HEK293 (cell line): ENCODE measurements at regions not wholly inside any gene's neighbourhood (a gene's known extent, or its start where the extent isn't known, plus 50 kb on each side); places are given as distances from the start of the nearest gene placed in this dataset.

Experiments
- CTCF ChIA-PET: fragments of 350-600 bp; formaldehyde crosslinking; extraction: SDS; loops from one replicate; lab custom pipeline; 2021; ENCODE audit warnings: antibody characterized with exemption; lab: Yijun Ruan, JAX
- POLR2A ChIA-PET: fragments of 300-600 bp; formaldehyde crosslinking; extraction: SDS; loops from one replicate; lab custom pipeline; 2020; ENCODE audit warnings: antibody characterized with exemption, inconsistent platforms; lab: Yijun Ruan, JAX
- H3K27ac ChIP-seq: fragments of 200-500 bp; sonication (Bioruptor generic); 2 replicates; pipeline ENCODE4 v1.5.1; 2014; ENCODE audit warnings: low read depth, low read length, control low read depth, inconsistent platforms; ENCODE audit errors: extremely low read depth
- H3K36me3 ChIP-seq, 2 experiments: fragments of 200-500 bp in 1 of 2; sonication (Bioruptor generic) in 1 of 2; 1 replicate in 1 of 2; 2 replicates in 1 of 2; pipeline ENCODE4 v1.5.1; 2014 to 2017; ENCODE audit warnings: inconsistent platforms in 2 of 2, low read length in 2 of 2; ENCODE audit not compliant: control insufficient read depth in 2 of 2, insufficient read depth in 1 of 2
- H3K4me1 ChIP-seq: fragments of 200-500 bp; sonication (Bioruptor generic); 2 replicates; pipeline ENCODE4 v1.5.1; 2014; ENCODE audit warnings: mild to moderate bottlenecking, low read length, inconsistent platforms; ENCODE audit not compliant: control insufficient read depth, insufficient read depth
- H3K4me3 ChIP-seq: 2 replicates; pipeline ENCODE4 v1.5.1; 2011; ENCODE audit warnings: low read depth, mild to moderate bottlenecking, control low read depth, low read length, moderate library complexity
- H3K9me3 ChIP-seq: fragments of 200-500 bp; sonication (Bioruptor generic); 2 replicates; pipeline ENCODE4 v1.5.1; 2014; ENCODE audit warnings: low read depth, low read length, inconsistent platforms; ENCODE audit not compliant: control insufficient read depth, insufficient read depth
- GFI1B ChIP-seq: fragments of 450-650 bp; formaldehyde crosslinking; IDR thresholded peaks from 2 replicates; pipeline ENCODE4 v1.5.1; 2016; ENCODE audit warnings: missing biosample characterization, missing genetic modification characterization
- GLI4 ChIP-seq: fragments of 450-650 bp; formaldehyde crosslinking; IDR thresholded peaks from 2 replicates; pipeline ENCODE4 v1.5.1; 2016; ENCODE audit warnings: missing biosample characterization, missing genetic modification characterization
- MZF1 ChIP-seq: fragments of 450-650 bp; formaldehyde crosslinking; IDR thresholded peaks from 2 replicates; pipeline ENCODE4 v1.5.1; 2017; ENCODE audit warnings: missing biosample characterization, missing genetic modification characterization, borderline replicate concordance
- REPIN1 ChIP-seq: fragments of 450-650 bp; formaldehyde crosslinking; IDR thresholded peaks from 2 replicates; pipeline ENCODE4 v1.5.1; 2017; ENCODE audit warnings: missing biosample characterization, missing genetic modification characterization, low read depth
- SP7 ChIP-seq: fragments of 450-650 bp; formaldehyde crosslinking; IDR thresholded peaks from 2 replicates; pipeline ENCODE4 v1.5.1; 2016; ENCODE audit warnings: missing biosample characterization, missing genetic modification characterization
- TRIM28 ChIP-seq: IDR thresholded peaks from 2 replicates; pipeline ENCODE4 v1.6.1; 2011; ENCODE audit warnings: low read length, control low read depth, borderline replicate concordance
- TSHZ1 ChIP-seq: fragments of 450-650 bp; formaldehyde crosslinking; IDR thresholded peaks from 2 replicates; pipeline ENCODE4 v1.5.1; 2016; ENCODE audit warnings: missing biosample characterization, missing genetic modification characterization, borderline replicate concordance
- ZBTB21 ChIP-seq: fragments of 450-650 bp; formaldehyde crosslinking; IDR thresholded peaks from 2 replicates; pipeline ENCODE4 v1.5.1; 2017; ENCODE audit warnings: missing biosample characterization, missing genetic modification characterization
- ZBTB48 ChIP-seq: fragments of 450-650 bp; formaldehyde crosslinking; IDR thresholded peaks from 2 replicates; pipeline ENCODE4 v1.5.1; 2016; ENCODE audit warnings: missing biosample characterization, missing genetic modification characterization
- ZEB2 ChIP-seq: fragments of 450-650 bp; formaldehyde crosslinking; IDR thresholded peaks from 2 replicates; pipeline ENCODE4 v1.5.1; 2016; ENCODE audit warnings: missing biosample characterization, missing genetic modification characterization
- ZNF121 ChIP-seq: fragments of 450-650 bp; formaldehyde crosslinking; IDR thresholded peaks from 2 replicates; pipeline ENCODE4 v1.5.1; 2016; ENCODE audit warnings: missing biosample characterization, missing genetic modification characterization
- ZNF132 ChIP-seq: fragments of 450-650 bp; formaldehyde crosslinking; IDR thresholded peaks from 2 replicates; pipeline ENCODE4 v1.5.1; 2017; ENCODE audit warnings: missing biosample characterization, missing genetic modification characterization, borderline replicate concordance
- ZNF211 ChIP-seq: fragments of 450-650 bp; formaldehyde crosslinking; IDR thresholded peaks from 2 replicates; pipeline ENCODE4 v1.5.1; 2016; ENCODE audit warnings: low read depth, missing biosample characterization, missing genetic modification characterization
- ZNF248 ChIP-seq: fragments of 450-650 bp; formaldehyde crosslinking; IDR thresholded peaks from 2 replicates; pipeline ENCODE4 v1.5.1; 2017; ENCODE audit warnings: missing biosample characterization, missing genetic modification characterization
- ZNF274 ChIP-seq, 2 experiments: fragments of 200-500 bp in 1 of 2; fragments of 450-650 bp in 1 of 2; sonication (Bioruptor generic) in 1 of 2; formaldehyde crosslinking in 1 of 2; IDR thresholded peaks; 2 replicates each; pipeline versions ENCODE4 v1.5.1 to v1.6.1; 2014 to 2016; ENCODE audit warnings: borderline replicate concordance in 1 of 2, inconsistent platforms in 1 of 2, low read length in 1 of 2, missing biosample characterization in 1 of 2, missing genetic modification characterization in 1 of 2
- ZNF324 ChIP-seq: fragments of 450-650 bp; formaldehyde crosslinking; IDR thresholded peaks from 2 replicates; pipeline ENCODE4 v1.5.1; 2016; ENCODE audit warnings: missing biosample characterization, missing genetic modification characterization
- ZNF335 ChIP-seq: fragments of 450-650 bp; formaldehyde crosslinking; conservative IDR thresholded peaks from 2 replicates; pipeline ENCODE4 v1.5.1; 2016; ENCODE audit warnings: missing biosample characterization, missing genetic modification characterization
- ZNF398 ChIP-seq: fragments of 450-650 bp; formaldehyde crosslinking; IDR thresholded peaks from 2 replicates; pipeline ENCODE4 v1.5.1; 2017; ENCODE audit warnings: missing biosample characterization, missing genetic modification characterization
- ZNF473 ChIP-seq: fragments of 450-650 bp; formaldehyde crosslinking; IDR thresholded peaks from 2 replicates; pipeline ENCODE4 v1.5.1; 2017; ENCODE audit warnings: missing biosample characterization, missing genetic modification characterization
- ZNF555 ChIP-seq: fragments of 450-650 bp; formaldehyde crosslinking; conservative IDR thresholded peaks from 2 replicates; pipeline ENCODE4 v1.5.1; 2017; ENCODE audit warnings: missing biosample characterization, mild to moderate bottlenecking, missing genetic modification characterization, inconsistent platforms
- ZNF571 ChIP-seq: fragments of 450-650 bp; formaldehyde crosslinking; IDR thresholded peaks from 2 replicates; pipeline ENCODE4 v1.5.0; 2017; ENCODE audit warnings: missing biosample characterization, missing genetic modification characterization
- ZNF645 ChIP-seq: fragments of 450-650 bp; formaldehyde crosslinking; IDR thresholded peaks from 2 replicates; pipeline ENCODE4; 2016; ENCODE audit warnings: missing biosample characterization, missing genetic modification characterization
- ZNF747 ChIP-seq: fragments of 450-650 bp; formaldehyde crosslinking; IDR thresholded peaks from 2 replicates; pipeline ENCODE4 v1.5.1; 2016; ENCODE audit warnings: missing biosample characterization, missing genetic modification characterization
- ZNF768 ChIP-seq: fragments of 450-650 bp; formaldehyde crosslinking; IDR thresholded peaks from 2 replicates; pipeline ENCODE4 v1.5.1; 2018; ENCODE audit warnings: missing biosample characterization, mild to moderate bottlenecking, missing genetic modification characterization
- ZNF791 ChIP-seq: fragments of 450-650 bp; formaldehyde crosslinking; IDR thresholded peaks from 2 replicates; pipeline ENCODE4 v1.5.1; 2016; ENCODE audit warnings: missing biosample characterization, missing genetic modification characterization
- ZSCAN16 ChIP-seq: fragments of 450-650 bp; formaldehyde crosslinking; IDR thresholded peaks from 2 replicates; pipeline ENCODE4 v1.5.1; 2016; ENCODE audit warnings: missing biosample characterization, missing genetic modification characterization

GRCh38 chr2:173462892-173463840 is 108.5 kb downstream of the CDCA7 start (continued):
- TF ChIP-seq REPIN1 (tag by site-specific recombination) (no peak), GFI1B (tag by site-specific recombination) (no peak)

GRCh38 chr2:173463846-173464245 is 109.2 kb downstream of the CDCA7 start:
- no peaks in the 10 kb centered on the region for H3K36me3 ChIP-seq

GRCh38 chr2:173467751-173468150 is 113.1 kb downstream of the CDCA7 start:
- ChIA-PET CTCF (interaction anchor here (0.6 to 2.2 kb wide), 2 partner anchors 19 to 602 kb away, joined by 4 to 8 read pairs; no protein-coding TSS in a partner anchor), POLR2A (no interaction called here)
- no peak overlapping the region for H3K27ac ChIP-seq
- H3K4me1 ChIP-seq: no peaks in the 10 kb centered on the region
- H3K9me3 ChIP-seq: no peaks in the 10 kb centered on the region
- H3K4me3 ChIP-seq: no peak overlapping the region
- no peaks in the 10 kb centered on the region for H3K36me3 ChIP-seq
- TF ChIP-seq ZNF747 (tag by site-specific recombination): no peak
- TF ChIP-seq ZNF645 (tag by site-specific recombination): no peak
- TF ChIP-seq ZNF121 (tag by site-specific recombination): no peak
- TF ChIP-seq MZF1 (tag by site-specific recombination): no peak
- no peak for TF ChIP-seq ZSCAN16
- no peak for TF ChIP-seq ZNF335 (tag by site-specific recombination)
- no peak for TF ChIP-seq ZNF768
- TF ChIP-seq ZNF248 (tag by site-specific recombination): no peak
- no peak for TF ChIP-seq GLI4 (tag by site-specific recombination)
- TF ChIP-seq ZNF473: no peak
- no peak for TF ChIP-seq ZNF132

More at GRCh38 chr2:173463846-173464245, 109.2 kb downstream of the CDCA7 start:
- TF ChIP-seq ZNF324 (tag by site-specific recombination) (no peak), GLI4 (tag by site-specific recombination) (no peak), TRIM28 (no peak), ZEB2 (tag by site-specific recombination) (no peak), GFI1B (tag by site-specific recombination) (no peak), ZNF211 (no peak), SP7 (tag by site-specific recombination) (no peak), ZBTB48 (tag by site-specific recombination) (no peak), ZNF121 (tag by site-specific recombination) (no peak), ZNF274 (IDR thresholded peaks at IDR 0.05; ENCODE audit: low read length) (no peak), ZNF274 (tag by site-specific recombination; IDR thresholded peaks at IDR 0.05; ENCODE audit: borderline replicate concordance) (no peak), ZNF398 (tag by site-specific recombination) (no peak), ZNF571 (tag by site-specific recombination) (no peak), ZNF555 (tag by site-specific recombination) (no peak), ZBTB21 (tag by site-specific recombination) (no peak), ZNF791 (tag by site-specific recombination) (no peak), TSHZ1 (tag by site-specific recombination) (no peak)
- TF ChIP-seq, all 188 proteins: peak for 0
- Histone ChIP-seq H3K4me1 (no peaks in the 10 kb centered on the region), H3K4me3 (no peak overlapping the region), H3K9me3 (no peaks in the 10 kb centered on the region), H3K27ac (no peak overlapping the region)
- ChIA-PET CTCF (interaction anchor here (0.6 kb wide), 1 partner anchor 15 kb away, joined by 4 read pairs; no protein-coding TSS in a partner anchor), POLR2A (no interaction called here)
